GM12873 (cell line): ENCODE measurements at regions not wholly inside any gene's neighbourhood (a gene's known extent, or its start where the extent isn't known, plus 50 kb on each side); places are given as distances from the start of the nearest gene placed in this dataset.

ENCODE experiments used
- TF ChIP-seq, protein P1 (sequence below): IDR thresholded peaks from 2 replicates; pipeline ENCODE4 v1.5.1; 2012; ENCODE audit warnings: low read depth, mild to moderate bottlenecking, moderate library complexity, low read length, control low read depth; ENCODE audit not compliant: insufficient read depth; ENCODE audit errors: missing control alignments

DNA sequence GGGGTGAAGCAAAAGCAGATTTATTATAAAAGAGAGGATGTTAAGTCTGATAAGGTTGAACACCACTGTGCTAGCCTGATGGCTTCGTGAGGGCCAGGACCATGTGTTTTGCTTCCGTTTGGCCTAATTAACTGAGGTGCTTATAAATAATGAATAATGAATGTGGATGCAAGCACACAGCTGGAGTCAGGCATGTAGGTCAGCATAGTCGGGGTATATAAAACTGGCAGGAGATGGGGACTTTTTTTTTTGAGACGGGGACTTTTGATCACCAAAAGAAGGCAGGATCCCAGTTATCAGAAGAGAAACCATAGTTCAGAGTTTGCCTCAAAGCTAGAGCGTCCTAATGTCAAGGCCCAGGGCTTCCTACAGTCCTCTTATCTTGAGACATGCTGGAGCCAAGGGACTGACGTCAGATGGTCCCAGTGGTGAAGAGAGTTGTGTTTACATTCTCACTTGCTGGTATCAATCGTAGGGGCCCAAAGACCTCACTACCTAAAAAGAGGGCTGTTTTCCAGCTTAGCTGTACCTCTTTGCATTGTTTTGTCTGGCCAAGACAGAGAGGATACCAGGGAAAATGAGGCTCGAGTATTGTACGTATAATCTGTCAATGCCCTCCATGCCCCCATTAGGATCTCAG lies 50.4 kb downstream of the RTL9 start:
- TF ChIP-seq, protein P1, sequence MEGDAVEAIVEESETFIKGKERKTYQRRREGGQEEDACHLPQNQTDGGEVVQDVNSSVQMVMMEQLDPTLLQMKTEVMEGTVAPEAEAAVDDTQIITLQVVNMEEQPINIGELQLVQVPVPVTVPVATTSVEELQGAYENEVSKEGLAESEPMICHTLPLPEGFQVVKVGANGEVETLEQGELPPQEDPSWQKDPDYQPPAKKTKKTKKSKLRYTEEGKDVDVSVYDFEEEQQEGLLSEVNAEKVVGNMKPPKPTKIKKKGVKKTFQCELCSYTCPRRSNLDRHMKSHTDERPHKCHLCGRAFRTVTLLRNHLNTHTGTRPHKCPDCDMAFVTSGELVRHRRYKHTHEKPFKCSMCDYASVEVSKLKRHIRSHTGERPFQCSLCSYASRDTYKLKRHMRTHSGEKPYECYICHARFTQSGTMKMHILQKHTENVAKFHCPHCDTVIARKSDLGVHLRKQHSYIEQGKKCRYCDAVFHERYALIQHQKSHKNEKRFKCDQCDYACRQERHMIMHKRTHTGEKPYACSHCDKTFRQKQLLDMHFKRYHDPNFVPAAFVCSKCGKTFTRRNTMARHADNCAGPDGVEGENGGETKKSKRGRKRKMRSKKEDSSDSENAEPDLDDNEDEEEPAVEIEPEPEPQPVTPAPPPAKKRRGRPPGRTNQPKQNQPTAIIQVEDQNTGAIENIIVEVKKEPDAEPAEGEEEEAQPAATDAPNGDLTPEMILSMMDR, result no peak

- TF ChIP-seq, protein P1, result no peak
Observed at GRCh38 chrX:110409925-110410324, 51.3 kb downstream of the RTL9 start.

GRCh38 chrX:110410603-110411002 lies 52.0 kb downstream of the RTL9 start:
- TF ChIP-seq, protein P1, result no peak

DNA sequence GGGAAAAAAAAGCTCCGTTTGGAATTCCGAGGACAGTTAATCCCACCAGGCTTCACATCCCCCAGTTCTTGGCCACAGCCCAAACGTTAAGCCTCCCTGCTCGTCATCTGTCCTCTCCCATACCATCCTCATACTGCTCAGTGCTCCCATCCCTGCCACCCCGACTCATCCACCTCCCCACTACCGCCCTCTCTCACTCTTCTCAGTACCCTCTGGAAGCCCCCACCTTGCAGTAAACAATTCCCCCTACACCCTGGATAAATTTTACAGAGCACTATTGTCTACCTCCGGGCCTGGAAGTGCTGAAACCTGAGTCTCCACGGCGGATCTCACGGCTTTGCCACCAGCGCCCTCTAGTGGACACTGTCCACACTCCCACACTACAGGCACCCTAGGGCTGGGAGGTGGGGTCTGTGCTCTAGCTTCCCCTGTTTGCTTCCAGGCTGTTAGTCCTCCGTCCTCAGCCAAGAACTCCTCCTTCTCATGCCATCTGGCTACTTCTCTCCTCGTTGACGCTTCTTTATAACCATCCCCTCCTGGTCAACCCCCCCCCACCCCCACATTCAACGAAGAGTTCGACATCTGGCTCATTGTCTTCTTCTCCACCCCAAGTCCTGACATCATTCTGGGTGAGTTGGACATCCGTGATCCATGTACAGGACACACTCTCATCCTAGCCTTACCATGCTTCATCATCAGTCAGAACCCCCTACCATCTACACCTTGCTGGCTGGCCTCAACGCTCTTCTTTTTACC lies 54.5 kb downstream of the RTL9 start:
- TF ChIP-seq, protein P1, result peak; percentile 94

- TF ChIP-seq, protein P1, result no peak
Observed at GRCh38 chrX:110413727-110414124, 55.1 kb downstream of the RTL9 start.

DNA sequence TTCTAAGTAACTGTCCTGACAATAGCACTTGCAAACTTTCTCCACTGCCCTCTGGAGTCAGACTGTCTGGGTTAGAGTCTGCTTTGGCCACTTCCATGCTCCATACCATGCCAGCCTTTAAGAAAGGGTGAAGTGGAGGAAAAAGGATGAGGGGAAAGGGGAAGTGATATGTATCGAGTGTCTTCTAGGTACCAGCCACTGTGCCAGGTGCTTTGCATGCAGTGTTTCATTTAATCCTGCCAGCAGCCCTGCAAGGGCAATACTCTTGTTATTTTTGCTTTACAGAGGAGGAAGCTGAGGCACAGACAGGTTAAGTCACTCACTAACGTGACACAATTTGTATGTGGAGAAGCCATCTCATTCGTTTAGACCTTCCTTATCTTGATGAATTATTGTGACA lies 55.6 kb downstream of the RTL9 start:
- TF ChIP-seq, protein P1, result no peak

GRCh38 chrX:110414679-110415439 lies 56.2 kb downstream of the RTL9 start:
- TF ChIP-seq, protein P1, result no peak
